Neural progenitor cell (in vitro differentiated cells): ENCODE measurements at regions not wholly inside any gene's neighbourhood (a gene's known extent, or its start where the extent isn't known, plus 50 kb on each side); places are given as distances from the start of the nearest gene placed in this dataset.

Experiments
- DNase-seq: peaks from one replicate; pipeline ENCODE4 v3.0.0-alpha.2; 2016; ENCODE audit warnings: low spot score
- H2AFZ ChIP-seq: fragments of 200-600 bp; sonication (generic); replicated peaks from 2 replicates; pipeline ENCODE4 v1.6.1; 2016; ENCODE audit warnings: antibody characterized with exemption
- H3F3A ChIP-seq: fragments of 200-600 bp; sonication (generic); 2 replicates; pipeline ENCODE4 v1.6.1; 2016; ENCODE audit warnings: antibody characterized with exemption, low read depth
- H3K27ac ChIP-seq: fragments of 200-600 bp; sonication (generic); 2 replicates; pipeline ENCODE4 v1.5.1; 2016; ENCODE audit warnings: mild to moderate bottlenecking
- H3K27me3 ChIP-seq: fragments of 200-600 bp; sonication (generic); 2 replicates; pipeline ENCODE4 v1.6.1; 2016; ENCODE audit warnings: mild to moderate bottlenecking, moderate library complexity
- H3K36me3 ChIP-seq: fragments of 200-600 bp; sonication (generic); 2 replicates; pipeline ENCODE4 v1.5.1; 2016
- H3K4me1 ChIP-seq: fragments of 200-600 bp; sonication (generic); 2 replicates; pipeline ENCODE4 v1.6.1; 2016; ENCODE audit warnings: mixed run types
- H3K4me2 ChIP-seq: fragments of 200-600 bp; sonication (generic); 2 replicates; pipeline ENCODE4 v1.6.1; 2016
- H3K4me3 ChIP-seq: fragments of 200-600 bp; sonication (generic); 2 replicates; pipeline ENCODE4 v1.5.1; 2016
- H3K79me2 ChIP-seq: fragments of 200-600 bp; sonication (generic); 2 replicates; pipeline ENCODE4 v1.6.1; 2016; ENCODE audit warnings: low read depth
- H3K9ac ChIP-seq: fragments of 200-600 bp; sonication (generic); 2 replicates; pipeline ENCODE4 v1.6.1; 2016
- H3K9me3 ChIP-seq: fragments of 200-600 bp; sonication (generic); 2 replicates; pipeline ENCODE4 v1.5.1; 2016; ENCODE audit warnings: low read depth
- H4K20me1 ChIP-seq: fragments of 200-600 bp; sonication (generic); 2 replicates; pipeline ENCODE4 v1.6.1; 2016; ENCODE audit warnings: low read depth
- H3K27ac Mint-ChIP-seq: 3 replicates; pipeline ENCODE4 v1.8.0; 2021; ENCODE audit warnings: mixed read lengths
- H3K27me3 Mint-ChIP-seq: 2 replicates; pipeline ENCODE4 v1.8.0; 2022; ENCODE audit warnings: low read depth, mild to moderate bottlenecking, inconsistent platforms, moderate library complexity, mixed read lengths; ENCODE audit not compliant: insufficient read depth
- H3K36me3 Mint-ChIP-seq: 3 replicates; pipeline ENCODE4 v1.8.0; 2021; ENCODE audit warnings: mixed read lengths
- H3K4me1 Mint-ChIP-seq: 3 replicates; pipeline ENCODE4 v1.8.0; 2021; ENCODE audit warnings: mixed read lengths
- H3K4me3 Mint-ChIP-seq: 3 replicates; pipeline ENCODE4 v1.8.0; 2021; ENCODE audit warnings: mild to moderate bottlenecking, moderate library complexity, mixed read lengths
- H3K9me3 Mint-ChIP-seq: 3 replicates; pipeline ENCODE4 v1.8.0; 2020; ENCODE audit warnings: mixed read lengths
- CTCF ChIP-seq: fragments of 200-600 bp; sonication (generic); IDR thresholded peaks from 2 replicates; pipeline ENCODE4 v1.5.1; 2017; ENCODE audit warnings: antibody characterized with exemption, mild to moderate bottlenecking
- EZH2 ChIP-seq: fragments of 200-600 bp; sonication (generic); IDR thresholded peaks from 2 replicates; pipeline ENCODE4 v1.6.1; 2017; ENCODE audit warnings: antibody characterized with exemption, mild to moderate bottlenecking, moderate library complexity
- EZH2phosphoT487 ChIP-seq: fragments of 200-600 bp; sonication (generic); IDR thresholded peaks from 2 replicates; pipeline ENCODE4 v1.6.1; 2017; ENCODE audit warnings: antibody characterized with exemption

- no peak overlapping the region for H3K27ac Mint-ChIP-seq
- no peaks in the 10 kb centered on the region for H3K27me3 ChIP-seq
- H3K36me3 Mint-ChIP-seq, result no peaks in the 10 kb centered on the region
- H3K9me3 Mint-ChIP-seq, result no peaks in the 10 kb centered on the region
- no peak overlapping the region for H3K9ac ChIP-seq
- no peak overlapping the region for H3K4me2 ChIP-seq
- no peak overlapping the region for H3K4me3 ChIP-seq
- H4K20me1 ChIP-seq, result no peaks in the 10 kb centered on the region
- no peaks in the 10 kb centered on the region for H3K79me2 ChIP-seq
- no peaks in the 10 kb centered on the region for H3K9me3 ChIP-seq
- peaks cover 4% of the 10 kb centered on the region for H3K4me1 Mint-ChIP-seq
- no peak overlapping the region for H3K27ac ChIP-seq
- TF ChIP-seq EZH2phosphoT487 (no peak), CTCF (no peak), EZH2 (no peak)
- no peaks in the 10 kb centered on the region for H3K36me3 ChIP-seq
- H3K27me3 Mint-ChIP-seq, result peaks cover 3% of the 10 kb centered on the region
- no peak overlapping the region for H3K4me3 Mint-ChIP-seq
- H3K4me1 ChIP-seq, result peaks cover 7% of the 10 kb centered on the region
- no peaks in the 10 kb centered on the region for H3F3A ChIP-seq
- H2AFZ ChIP-seq, result no peak overlapping the region
- DNase-seq, result no peak
These were observed 633.7 kb downstream of the MECOM start for GRCh38 chr3:169029674-169030285.

- DNase-seq, result no peak
- Histone ChIP-seq H3K9me3 (no peaks in the 10 kb centered on the region), H3K4me2 (no peak overlapping the region), H3K4me1 (peaks cover 7% of the 10 kb centered on the region), H4K20me1 (no peaks in the 10 kb centered on the region), H3K27me3 (no peaks in the 10 kb centered on the region), H2AFZ (no peak overlapping the region), H3K9ac (no peak overlapping the region), H3K4me3 (no peak overlapping the region), H3K79me2 (no peaks in the 10 kb centered on the region), H3K27ac (no peak overlapping the region), H3K36me3 (no peaks in the 10 kb centered on the region), H3F3A (no peaks in the 10 kb centered on the region)
- Mint-ChIP-seq H3K27ac (no peak overlapping the region), H3K9me3 (no peaks in the 10 kb centered on the region), H3K27me3 (peaks cover 3% of the 10 kb centered on the region), H3K4me1 (peaks cover 4% of the 10 kb centered on the region), H3K4me3 (no peak overlapping the region), H3K36me3 (no peaks in the 10 kb centered on the region)
- TF ChIP-seq CTCF, result no peak
- TF ChIP-seq EZH2, result no peak
- no peak for TF ChIP-seq EZH2phosphoT487
These were observed 634.8 kb downstream of the MECOM start for GRCh38 chr3:169028716-169029115.

GRCh38 chr3:169026543-169027182, 636.8 kb downstream of the MECOM start:
- DNase-seq, result no peak
- Histone ChIP-seq H2AFZ (no peak overlapping the region), H3K9ac (no peak overlapping the region), H3K27me3 (no peaks in the 10 kb centered on the region), H3K4me3 (no peak overlapping the region), H3K9me3 (no peaks in the 10 kb centered on the region), H3K4me2 (no peak overlapping the region), H3K79me2 (no peaks in the 10 kb centered on the region), H3K27ac (no peak overlapping the region), H3K36me3 (no peaks in the 10 kb centered on the region), H3K4me1 (peaks cover 7% of the 10 kb centered on the region), H3F3A (no peaks in the 10 kb centered on the region), H4K20me1 (no peaks in the 10 kb centered on the region)
- Mint-ChIP-seq H3K4me1 (peaks cover 4% of the 10 kb centered on the region), H3K9me3 (no peaks in the 10 kb centered on the region), H3K36me3 (no peaks in the 10 kb centered on the region), H3K27ac (no peak overlapping the region), H3K27me3 (peaks cover 3% of the 10 kb centered on the region), H3K4me3 (no peak overlapping the region)
- TF ChIP-seq CTCF (no peak), EZH2 (no peak), EZH2phosphoT487 (no peak)
